ENCODE measurements at regions not wholly inside any gene's neighbourhood (a gene's known extent, or its start where the extent isn't known, plus 50 kb on each side); places are given as distances from the start of the nearest gene placed in this dataset.

DNA sequence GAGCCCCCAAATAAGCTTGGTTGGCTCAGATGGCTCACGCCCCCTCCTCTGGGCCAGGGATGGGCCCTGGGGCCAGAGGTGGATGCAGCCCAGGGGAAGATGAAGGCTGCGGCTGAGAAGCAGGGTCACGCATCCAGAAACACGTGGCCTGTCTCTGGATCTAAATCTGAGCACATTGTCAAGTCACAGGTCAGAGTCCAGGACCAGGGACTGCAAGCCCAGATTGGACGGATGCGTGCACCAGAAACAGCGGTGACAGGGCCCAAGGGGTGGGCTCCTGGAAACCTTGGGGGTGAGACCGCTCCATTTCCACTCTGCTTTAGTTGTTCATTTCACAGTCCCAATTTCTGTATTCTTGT lies 226.2 kb downstream of the ACKR3 start:
- DNase-seq (ENCODE audit: low read depth in 2 of 2): no peak

DNA sequence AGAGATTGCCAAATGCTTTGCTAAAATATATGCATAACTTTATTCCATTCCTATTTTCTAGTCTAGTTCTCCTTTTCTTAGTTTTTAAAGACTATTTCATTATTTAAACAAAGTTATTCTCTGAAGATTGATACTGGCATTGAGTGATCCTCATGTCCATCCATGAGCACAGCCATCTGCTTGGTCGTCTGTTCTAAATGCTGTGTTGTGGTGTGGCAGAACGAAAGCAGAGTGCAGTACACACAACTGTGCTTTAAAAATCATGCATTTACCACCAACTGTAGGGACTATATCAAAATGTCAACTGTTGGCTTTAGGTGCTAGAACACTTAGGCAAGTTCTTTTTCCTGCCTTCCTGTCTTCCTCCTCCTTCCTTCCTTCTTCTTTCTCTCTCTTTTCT lies 226.6 kb downstream of the ACKR3 start:
- DNase-seq (ENCODE audit: low read depth in 2 of 2): no peak

DNA sequence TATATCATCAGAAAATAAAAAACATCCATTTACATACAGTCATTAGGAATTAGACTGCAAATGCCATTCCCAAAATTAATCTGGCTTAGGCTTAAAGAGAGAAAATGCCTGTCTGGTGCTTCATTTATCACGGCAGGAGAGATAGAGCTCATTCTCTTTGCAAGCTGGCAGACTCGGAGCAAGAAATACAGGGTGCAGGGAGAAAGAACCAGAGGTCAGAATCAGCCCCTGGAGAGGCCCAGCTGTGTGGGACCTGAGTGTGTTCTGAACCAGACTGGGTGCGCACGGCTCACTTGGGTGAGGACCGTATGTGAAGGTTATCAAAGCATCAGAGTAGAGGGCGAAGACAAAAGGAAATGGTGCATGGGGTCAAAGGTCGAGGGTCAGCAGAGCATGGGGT lies 227.8 kb downstream of the ACKR3 start:
- no peak for DNase-seq (ENCODE audit: low read depth in 2 of 2)

DNA sequence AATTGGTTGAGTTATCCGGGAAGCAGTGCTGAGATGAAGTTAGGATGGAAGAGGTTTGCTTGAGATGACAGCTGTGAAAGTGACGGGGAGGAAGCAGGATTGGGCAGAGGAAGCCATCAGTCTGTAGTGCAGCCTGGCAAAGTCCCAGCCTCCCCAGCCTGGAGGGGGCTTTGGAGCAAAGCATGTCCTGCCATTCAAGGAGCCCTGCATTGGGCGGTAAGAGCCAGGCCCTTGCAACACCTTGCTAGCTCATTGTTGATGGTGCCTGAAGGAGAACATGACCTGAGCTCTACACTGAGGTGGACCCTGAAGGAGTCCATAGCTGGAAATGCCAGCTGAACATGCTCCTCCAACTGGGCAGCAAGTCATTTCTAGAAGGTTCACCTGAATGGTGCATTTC lies 228.9 kb downstream of the ACKR3 start:
- no peak for DNase-seq (ENCODE audit: low read depth in 2 of 2)

DNA sequence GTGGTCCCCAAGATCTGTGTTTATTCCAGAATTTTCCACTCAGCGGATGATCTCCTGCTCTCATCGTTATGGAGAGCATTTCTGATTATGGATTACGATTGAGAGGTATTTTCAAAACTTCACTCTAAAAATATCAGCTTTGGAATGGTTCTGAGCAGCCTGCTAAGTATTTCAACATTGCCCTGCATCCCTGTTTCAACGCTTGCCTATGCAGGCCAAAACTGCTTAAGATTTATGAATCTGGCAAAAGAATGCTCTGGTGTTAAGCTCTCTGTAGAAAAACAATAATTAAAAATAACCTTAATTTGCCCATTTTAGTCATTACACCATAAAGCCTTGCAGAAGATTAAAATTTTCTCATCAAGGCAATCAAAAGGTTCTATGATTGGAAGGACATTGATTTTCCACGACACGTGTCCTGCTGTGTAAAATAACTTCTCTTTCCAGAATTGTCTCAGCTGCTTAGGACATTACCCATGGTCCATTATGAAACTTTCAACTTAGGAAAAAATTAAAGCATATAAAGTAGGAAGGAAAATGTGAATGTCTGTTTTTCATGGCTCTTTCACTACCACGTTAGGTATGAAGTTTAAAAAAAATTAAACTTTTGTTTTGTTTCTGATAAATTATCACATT lies 229.9 kb downstream of the ACKR3 start:
- DNase-seq (ENCODE audit: low read depth in 2 of 2): no peak

DNA sequence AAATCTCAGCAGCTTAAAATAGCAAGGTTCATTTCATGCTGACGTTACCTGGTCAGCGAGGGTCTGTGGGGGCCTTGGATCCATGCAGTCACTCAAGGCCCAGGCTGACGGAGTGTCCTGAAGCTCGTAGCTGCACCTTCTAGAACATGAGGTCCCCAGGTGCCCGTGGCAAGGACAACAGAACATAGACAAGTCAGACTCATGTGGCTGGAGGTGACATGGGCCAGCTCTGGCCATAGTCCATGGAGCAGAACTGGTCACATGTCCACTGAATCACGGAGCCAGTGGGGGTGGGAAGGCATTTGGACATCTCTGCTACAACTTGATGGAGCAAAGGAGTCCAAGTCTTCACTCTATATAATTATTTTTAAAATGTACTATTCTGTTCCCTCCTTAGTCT lies 233.2 kb downstream of the ACKR3 start:
- DNase-seq (ENCODE audit: low read depth in 2 of 2): no peak

DNA sequence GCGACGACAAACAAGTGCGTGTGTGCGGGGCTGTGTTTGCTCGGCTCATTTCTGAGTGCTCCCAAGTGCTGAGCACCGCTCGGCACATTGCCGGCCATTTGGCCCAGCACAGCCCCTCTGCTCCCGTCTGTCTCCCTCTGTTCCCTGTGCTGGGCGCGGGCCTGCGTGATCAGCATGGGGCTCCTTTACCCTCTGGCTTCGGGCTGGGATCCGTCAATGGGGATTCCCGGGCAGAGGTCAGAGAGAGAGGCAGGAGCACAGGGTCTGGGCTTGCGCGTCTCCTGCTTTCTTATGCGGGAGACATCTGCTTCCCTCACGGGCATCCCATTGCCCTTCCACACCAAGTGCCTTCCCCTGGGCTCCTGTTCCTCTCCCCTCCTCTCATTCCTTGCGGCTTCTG lies 234.0 kb downstream of the ACKR3 start:
- no peak for DNase-seq (ENCODE audit: low read depth in 2 of 2)

DNA sequence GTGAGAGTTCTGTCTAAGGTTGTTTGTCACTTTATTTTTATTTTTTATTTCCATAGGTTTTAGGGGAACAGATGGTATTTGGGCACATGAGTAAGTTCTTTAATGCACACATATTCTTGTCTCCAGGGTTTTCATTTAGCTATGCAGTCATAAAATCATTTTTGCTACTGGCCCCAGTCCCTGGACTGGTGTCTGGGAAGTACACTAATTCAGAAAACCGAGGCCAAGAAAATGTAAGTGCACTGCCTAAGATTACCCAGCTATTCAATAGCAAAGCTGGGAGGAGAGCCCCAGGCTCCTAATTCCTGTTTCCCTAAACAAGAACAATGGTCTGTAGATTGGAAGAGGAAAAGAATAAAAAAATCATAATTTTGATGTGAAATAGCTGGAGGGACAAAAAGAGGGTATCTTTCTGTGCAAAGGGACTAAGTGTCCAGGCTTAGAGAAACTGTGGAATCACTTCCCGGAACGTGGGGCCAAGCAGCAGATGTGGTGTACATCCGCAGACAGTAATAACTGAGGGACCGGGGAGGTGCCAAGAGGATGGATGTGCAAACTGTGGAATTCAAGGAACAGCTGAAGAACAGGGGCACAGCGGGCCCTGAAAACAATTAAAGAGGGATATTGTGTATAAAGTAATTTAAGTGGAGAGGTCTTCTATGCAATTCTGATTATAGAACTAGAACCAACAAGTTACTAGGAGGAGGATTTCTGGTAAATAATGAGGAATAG lies 236.3 kb downstream of the ACKR3 start:
- no peak for DNase-seq (ENCODE audit: low read depth in 2 of 2)

DNA sequence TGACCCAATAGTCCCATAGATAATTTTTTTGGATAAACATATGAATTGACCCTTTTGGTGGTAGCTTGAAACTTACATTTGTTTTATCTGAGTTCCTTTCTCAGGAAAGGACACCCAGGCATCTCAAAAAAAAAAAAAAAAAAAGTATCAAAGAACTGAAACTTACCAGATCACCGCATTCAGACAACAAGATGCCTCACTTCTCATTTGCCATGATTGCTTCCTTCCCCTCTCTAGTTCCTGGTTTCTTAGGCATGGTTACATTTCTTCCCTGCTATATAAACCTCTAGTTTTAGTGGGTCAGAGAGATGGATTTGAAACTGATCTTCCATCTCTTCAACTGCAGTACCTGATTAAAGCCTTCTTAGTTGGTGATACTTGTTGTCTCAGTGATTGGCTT lies 240.1 kb downstream of the ACKR3 start:
- no peak for DNase-seq (ENCODE audit: low read depth in 2 of 2)

DNA sequence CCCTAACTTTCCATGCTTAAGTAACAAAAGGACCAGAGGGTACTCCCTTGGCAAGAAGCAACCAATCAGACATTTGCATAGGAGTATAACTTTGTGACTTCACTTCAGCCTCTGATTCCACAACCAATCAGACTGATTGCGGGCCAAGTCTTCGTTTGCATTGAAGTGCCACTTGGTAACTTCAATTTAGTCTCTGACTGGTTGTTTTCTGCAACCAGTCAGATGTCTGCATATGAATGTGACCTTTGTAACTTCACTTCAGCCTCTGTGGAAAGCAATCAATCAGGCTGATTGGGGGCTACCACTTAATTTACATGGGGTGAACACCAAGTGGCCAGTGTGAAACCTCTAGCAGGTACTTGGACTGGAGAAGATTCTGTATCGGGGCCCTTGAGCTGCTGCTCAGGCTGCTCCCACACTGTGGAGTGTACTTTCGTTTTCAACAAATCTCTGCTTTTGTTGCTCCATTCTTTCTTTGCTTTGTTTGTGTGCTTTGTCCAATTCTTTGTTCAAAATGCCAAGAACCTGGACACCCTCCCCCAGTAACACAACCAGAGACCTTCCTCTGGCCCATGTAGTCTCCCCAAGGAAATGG lies 241.5 kb downstream of the ACKR3 start:
- no peak for DNase-seq (ENCODE audit: low read depth in 2 of 2)

DNA sequence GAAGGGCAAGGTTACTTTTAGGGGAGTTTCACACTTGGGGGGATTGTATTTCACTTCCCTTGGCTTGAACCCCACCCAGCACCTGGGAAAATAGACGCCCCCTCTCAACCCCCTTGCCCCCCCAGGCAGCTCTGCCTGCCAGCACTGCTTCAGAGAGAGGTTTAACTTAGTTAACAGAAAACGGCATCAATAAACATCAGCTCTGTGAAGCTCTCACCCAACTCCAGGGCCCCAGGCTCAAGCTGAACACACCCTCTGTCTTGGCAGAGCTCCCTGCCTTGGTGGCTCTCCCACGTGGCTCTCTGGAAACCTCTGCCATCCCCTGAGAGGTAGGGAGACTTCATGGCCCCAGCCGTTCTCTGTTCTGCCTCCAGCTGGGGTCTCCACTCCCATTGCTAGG lies 244.1 kb downstream of the ACKR3 start:
- DNase-seq (ENCODE audit: low read depth in 2 of 2): no peak

DNA sequence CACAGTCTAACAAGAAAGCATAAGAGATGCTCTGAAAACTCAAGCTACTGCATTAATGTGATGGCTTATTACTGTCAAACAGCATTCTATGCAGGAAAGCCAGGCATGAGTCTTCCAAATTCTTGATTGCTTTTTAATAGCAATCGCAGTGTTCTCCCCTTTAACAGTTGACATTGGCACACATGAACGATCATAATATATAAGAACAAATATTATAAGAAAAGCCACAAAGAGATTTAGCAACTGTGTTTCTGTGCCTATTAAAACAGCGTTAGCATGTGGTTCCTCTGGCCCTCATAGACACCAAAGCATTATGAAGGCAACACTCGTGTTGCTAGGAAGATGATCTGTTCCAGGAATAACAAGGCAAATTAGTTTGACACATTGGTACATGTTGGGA lies 245.0 kb downstream of the ACKR3 start:
- no peak for DNase-seq (ENCODE audit: low read depth in 2 of 2)

DNA sequence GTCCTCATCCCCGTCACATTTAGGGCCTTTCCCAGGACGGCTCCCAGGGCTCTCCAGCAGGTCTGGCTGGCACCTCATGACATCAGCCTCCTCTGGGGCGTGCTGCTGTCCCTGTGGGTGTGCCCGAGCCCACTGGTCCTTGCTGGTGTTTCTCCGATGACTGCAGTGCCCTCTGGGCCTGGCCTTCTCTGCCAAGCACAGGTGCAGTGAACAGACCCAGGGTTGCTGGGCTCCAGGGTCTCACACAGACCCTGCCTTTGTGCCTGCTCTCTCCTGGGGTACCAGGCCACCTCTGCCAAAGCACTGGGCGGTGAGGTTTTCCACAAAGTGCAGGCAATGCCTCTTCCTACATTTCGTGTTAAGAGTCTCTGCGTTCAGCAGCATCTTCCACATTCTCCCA lies 246.1 kb downstream of the ACKR3 start:
- DNase-seq (ENCODE audit: low read depth in 2 of 2): no peak

DNA sequence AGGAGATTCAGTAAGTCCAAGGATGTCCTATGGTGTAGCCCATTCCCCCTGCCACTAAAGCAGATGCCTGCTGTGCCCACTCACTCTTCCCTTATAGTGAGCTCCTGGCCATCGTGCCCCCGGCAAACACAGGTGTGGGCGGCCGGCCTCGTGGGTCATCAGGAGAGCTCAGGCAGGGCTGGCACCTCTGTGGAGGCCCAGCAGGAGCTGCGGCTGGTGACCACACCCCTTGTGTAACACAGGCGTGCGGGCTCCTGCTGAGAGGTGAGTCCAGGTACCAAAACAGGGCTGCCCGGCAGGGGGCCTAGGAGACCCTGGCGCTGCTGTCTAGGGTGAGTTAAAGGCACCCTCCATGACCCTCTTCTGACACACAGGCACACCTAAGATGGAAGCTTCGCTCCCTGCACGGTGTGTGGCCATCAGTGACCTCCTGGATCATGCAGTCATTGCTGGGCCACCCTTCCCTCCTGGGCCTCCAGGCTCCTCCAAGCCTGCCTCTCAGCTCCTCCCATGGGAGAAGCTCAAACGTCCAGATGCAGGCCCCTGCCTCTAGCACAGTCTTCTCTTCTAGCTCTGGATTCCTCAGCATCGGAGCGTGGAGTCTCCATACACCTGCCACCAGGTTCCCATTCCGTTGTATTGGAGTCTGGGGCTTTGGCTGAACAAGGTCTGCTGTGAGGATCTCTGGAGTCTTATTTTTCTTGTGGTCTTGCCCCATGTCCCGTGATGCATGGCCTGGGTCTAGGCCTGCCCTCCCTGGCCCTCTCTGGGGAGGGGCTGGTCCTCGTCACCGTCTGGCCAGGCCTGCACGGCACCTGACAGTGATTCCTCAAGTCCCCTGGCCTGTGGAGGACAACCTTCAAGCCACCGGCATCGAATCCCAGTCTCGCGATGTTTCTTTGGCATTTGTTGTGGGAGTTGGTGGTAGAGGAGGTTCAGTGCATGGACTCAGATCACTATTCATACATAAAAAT lies 246.9 kb downstream of the ACKR3 start:
- DNase-seq (ENCODE audit: low read depth in 2 of 2): no peak

DNA sequence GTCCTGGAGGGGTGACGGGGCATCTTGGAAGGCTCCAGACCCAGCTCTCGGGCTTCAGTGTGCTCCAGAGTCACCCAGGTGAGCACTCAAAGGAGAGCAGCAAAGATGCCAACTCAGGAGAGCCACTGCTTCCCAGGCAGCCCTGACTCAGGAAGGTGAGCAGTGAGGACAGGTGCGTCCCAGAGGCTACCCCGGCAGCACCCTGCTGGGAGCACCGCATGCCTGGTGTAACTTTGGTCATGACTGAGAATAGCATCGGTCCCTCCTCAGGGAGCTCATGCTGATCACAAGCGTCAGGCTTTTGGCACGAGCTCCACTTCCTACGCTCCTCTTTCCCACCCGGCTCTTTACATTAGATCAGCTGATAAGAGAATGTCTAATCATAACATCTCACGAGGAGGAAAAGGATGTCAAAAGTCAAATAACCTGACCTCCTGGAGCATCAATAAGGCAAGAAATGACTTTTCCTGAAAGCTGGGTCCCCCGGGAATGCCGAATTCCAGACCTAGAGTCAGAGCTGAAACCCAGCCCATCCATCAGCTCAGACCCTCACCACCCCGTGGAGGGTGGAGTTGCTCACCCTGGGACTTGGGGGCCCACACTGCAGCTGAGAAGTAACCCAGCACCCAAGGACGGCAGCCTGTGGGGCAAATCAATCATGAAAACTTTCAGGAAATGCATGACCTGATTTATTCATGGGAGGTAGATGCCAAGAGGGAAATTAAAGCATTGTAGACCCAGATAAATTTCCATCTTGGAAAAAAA lies 248.8 kb downstream of the ACKR3 start:
- no peak for DNase-seq (ENCODE audit: low read depth in 2 of 2)

DNA sequence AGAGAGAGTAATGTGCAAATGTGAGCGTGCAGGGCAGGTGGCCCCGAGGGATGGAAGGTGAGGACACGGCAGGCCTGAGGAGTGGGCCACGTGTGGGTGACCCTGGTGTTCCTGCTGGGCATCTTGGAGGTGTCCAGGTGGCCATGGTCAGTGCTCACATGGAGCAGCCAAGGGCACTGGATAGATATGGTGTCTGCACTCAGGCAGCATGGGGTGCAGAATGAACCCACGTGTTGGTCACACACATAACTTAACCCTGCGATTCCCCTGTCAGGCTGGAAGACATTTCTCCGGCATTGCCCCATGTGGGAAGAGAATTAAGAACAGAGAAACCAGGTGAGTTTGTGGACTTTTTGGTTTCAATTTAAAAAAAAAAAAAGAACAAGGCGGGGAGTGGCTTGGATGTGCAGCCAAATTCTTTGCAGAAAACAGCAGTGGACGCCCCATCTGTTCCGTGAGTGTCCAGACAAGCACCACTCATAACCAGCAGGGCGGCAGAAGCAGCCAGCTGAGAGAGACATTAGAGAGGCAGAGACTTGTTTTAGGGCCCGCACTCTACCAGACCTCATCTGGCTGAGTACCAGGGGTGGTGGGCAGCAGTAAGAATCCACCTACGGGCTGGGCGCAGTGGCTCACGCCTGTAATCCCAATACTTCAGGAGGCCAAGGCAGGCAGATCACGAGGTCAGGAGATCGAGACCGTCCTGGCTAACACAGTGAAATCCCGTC lies 249.8 kb downstream of the ACKR3 start:
- DNase-seq (ENCODE audit: low read depth in 2 of 2): no peak

DNA sequence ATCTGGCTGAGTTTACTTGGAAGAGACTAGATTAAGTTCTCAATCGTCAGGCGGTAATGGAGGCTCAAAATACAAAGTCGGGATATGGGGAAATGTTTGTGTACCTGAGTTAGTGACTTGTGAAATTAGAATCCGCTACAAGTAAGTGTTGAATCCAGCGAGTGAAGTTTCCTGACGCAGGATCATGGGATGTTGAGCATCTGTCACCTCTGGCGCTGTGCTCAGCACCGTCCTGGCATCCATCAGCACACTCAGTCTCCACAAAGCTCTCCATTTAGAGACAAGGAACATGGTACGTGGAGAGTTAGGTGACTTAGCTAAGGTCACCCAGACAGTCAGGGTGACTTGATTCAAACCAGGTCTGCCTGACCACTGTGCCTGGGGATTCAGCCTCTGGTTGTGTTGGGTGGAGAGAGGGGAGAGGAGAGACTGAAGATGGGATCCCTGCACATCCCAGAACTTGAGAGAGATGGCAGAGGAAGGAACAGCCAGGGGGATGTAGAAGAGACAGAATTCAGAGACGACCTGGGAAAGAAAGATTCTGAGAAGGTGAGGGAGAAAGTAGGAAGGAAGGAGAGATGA lies 251.2 kb downstream of the ACKR3 start:
- no peak for DNase-seq (ENCODE audit: low read depth in 2 of 2)

DNA sequence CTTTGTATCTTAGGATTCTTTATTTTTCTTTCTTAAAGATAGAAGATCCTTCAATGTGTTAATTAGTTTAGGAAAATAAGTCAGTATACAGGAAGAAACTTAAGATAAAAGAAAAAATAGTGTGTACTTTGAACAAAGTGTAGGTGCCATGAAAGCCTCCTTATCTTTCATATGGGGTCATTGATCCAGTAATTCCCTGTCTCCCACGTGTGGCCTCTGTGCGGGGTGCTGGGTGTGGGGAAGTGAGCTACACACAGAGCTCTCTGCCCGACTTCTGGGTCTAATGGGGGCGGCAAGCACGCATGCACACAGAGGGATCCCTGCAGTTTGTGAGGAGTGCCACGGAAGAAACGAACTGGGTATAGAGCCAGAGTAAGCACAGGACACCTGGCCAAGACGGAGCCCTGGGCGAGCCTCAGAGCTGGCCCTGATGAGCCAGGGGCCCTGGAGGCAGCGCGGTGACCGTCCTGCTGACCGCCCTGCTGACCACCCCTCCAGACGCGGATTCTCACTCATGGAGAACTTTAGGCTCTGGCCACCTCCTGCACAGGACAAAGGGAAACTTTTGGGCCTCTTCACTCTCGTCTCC lies 253.5 kb downstream of the ACKR3 start:
- DNase-seq (ENCODE audit: low read depth in 2 of 2): no peak

DNA sequence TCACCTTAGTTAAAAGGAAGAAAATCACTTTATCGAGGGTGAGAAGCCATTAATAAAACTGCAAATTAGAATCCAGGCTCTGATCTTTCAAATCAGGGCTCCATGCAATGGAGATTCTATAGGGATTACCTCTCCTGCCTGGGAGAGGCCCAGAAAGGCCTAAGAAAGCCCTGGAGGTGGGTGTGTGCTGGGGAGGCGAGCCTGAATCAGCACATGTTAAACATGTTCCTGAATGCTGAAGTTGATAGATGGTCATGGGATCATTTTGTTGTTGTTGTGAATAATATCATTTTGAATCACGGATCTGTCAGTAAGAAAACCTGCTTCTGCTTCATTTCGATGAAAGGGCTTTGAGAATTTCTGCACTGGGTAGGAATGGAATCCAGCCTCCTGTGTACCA lies 254.3 kb downstream of the ACKR3 start:
- DNase-seq (ENCODE audit: low read depth in 2 of 2): no peak

DNA sequence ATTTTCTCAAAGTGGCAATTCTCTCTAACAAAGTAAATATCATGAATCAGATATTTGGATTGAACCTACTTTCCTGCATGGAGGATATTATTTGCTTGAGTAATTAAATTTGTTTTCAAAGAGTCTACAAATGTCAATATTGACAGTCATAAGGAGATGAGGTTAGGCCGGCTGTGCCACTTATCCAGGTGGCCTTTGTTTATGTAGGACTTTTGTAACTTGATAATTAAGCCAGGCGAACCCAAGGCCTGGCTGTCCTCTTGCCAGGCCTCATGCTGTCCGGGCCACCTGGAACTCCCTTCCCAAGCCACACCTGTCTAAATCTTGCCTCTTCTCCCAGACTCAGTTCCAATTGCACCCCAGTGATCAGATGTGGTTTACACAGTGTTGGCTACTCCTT lies 255.2 kb downstream of the ACKR3 start:
- no peak for DNase-seq (ENCODE audit: low read depth in 2 of 2)

All from stimulated activated CD8-positive, alpha-beta memory T cell treated with anti-CD3 and anti-CD28 coated beads, Interleukin-15, amount 100 ng/mL, for 48 hours (primary cell).